ENCODE measurements at regions not wholly inside any gene's neighbourhood (a gene's known extent, or its start where the extent isn't known, plus 50 kb on each side); places are given as distances from the start of the nearest gene placed in this dataset.
"Not testable (repeated sequence)": the region's sequence is repeated elsewhere in the genome, so short reads cannot be mapped to it uniquely, and the experiment has no call there.

DNA sequence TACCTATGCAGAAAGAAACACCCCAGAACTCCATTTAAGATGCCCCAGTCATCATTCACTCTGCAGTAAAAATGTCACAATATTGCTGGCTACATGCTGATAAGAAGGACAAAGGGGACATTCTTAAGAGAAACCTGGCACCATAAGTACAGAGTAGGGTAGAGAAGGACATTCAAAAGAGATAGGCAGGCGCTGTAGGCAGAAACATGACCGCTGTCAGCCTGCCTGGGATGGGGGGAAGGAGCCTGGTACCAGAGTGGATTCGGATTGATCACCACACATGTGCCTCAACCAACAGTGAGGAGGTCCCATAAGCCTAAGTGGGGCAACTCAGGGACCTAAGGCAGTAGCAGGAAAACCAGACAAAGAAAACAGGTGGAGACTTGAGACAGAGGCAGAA is 54.1 kb upstream of the DUX4 start:
- TF ChIP-seq, protein P1, sequence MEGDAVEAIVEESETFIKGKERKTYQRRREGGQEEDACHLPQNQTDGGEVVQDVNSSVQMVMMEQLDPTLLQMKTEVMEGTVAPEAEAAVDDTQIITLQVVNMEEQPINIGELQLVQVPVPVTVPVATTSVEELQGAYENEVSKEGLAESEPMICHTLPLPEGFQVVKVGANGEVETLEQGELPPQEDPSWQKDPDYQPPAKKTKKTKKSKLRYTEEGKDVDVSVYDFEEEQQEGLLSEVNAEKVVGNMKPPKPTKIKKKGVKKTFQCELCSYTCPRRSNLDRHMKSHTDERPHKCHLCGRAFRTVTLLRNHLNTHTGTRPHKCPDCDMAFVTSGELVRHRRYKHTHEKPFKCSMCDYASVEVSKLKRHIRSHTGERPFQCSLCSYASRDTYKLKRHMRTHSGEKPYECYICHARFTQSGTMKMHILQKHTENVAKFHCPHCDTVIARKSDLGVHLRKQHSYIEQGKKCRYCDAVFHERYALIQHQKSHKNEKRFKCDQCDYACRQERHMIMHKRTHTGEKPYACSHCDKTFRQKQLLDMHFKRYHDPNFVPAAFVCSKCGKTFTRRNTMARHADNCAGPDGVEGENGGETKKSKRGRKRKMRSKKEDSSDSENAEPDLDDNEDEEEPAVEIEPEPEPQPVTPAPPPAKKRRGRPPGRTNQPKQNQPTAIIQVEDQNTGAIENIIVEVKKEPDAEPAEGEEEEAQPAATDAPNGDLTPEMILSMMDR (conservative IDR thresholded peaks at IDR 0.05): not testable (repeated sequence)
- TF ChIP-seq ZFX (IDR thresholded peaks at IDR 0.05): not testable (repeated sequence)

Data from C4-2B (cell line).